Panc1 (cell line): ENCODE measurements at regions not wholly inside any gene's neighbourhood (a gene's known extent, or its start where the extent isn't known, plus 50 kb on each side); places are given as distances from the start of the nearest gene placed in this dataset.

Experiments
- ATAC-seq: fragments of 200-7000 bp; cut with Tn5 transposase; 2 replicates; pipeline ENCODE4 v1.9.1; 2020; ENCODE audit warnings: mild to moderate bottlenecking, moderate library complexity
- BruUV-seq: library from RNA; stranded (reverse); fragments of 400-500 nt; replicated peaks from 2 replicates; lab custom pipeline; 2021; lab: Mats Ljungman, UMichigan
- CTCF ChIA-PET: fragments of 300-600 bp; sonication (Branson Sonifier 250); formaldehyde crosslinking; loops from one replicate; lab custom pipeline; 2022; ENCODE audit warnings: antibody characterized with exemption; lab: Charles Lee
- POLR2A ChIA-PET: fragments of 300-600 bp; sonication (Branson Sonifier 250); formaldehyde crosslinking; loops from one replicate; lab custom pipeline; 2022; ENCODE audit warnings: antibody characterized with exemption; lab: Charles Lee
- DNase-seq: peaks from one replicate; pipeline ENCODE4 v3.0.0-alpha.2; 2010; ENCODE audit warnings: low read depth, low spot score
- H3K27ac ChIP-seq: 2 replicates; pipeline ENCODE4 v1.5.1; 2011; ENCODE audit warnings: mild to moderate bottlenecking, low read length, inconsistent platforms
- H3K27me3 ChIP-seq: fragments of 200-500 bp; sonication (Bioruptor generic); 2 replicates; pipeline ENCODE4 v1.6.0; 2014; ENCODE audit warnings: low read length, inconsistent platforms; ENCODE audit not compliant: control insufficient read depth, insufficient read depth
- H3K36me3 ChIP-seq: fragments of 200-500 bp; sonication (Bioruptor generic); 2 replicates; pipeline ENCODE4 v1.5.1; 2014; ENCODE audit warnings: inconsistent platforms, mild to moderate bottlenecking, low read length, moderate library complexity; ENCODE audit not compliant: control insufficient read depth, insufficient read depth
- H3K4me1 ChIP-seq: 2 replicates; pipeline ENCODE4 v1.5.1; 2011; ENCODE audit warnings: inconsistent platforms, mild to moderate bottlenecking, low read length, moderate library complexity; ENCODE audit not compliant: control insufficient read depth, insufficient read depth
- H3K4me3 ChIP-seq, 2 experiments: 2 replicates each; pipeline ENCODE4 v1.5.1; 2011 to 2012; ENCODE audit warnings: low read depth in 2 of 2, low read length in 2 of 2, mild to moderate bottlenecking in 2 of 2, inconsistent platforms in 1 of 2, moderate library complexity in 1 of 2
- H3K9me3 ChIP-seq: fragments of 200-500 bp; sonication (Bioruptor generic); 2 replicates; pipeline ENCODE4 v1.5.1; 2014; ENCODE audit warnings: low read depth, mild to moderate bottlenecking, inconsistent platforms, low read length, moderate library complexity; ENCODE audit not compliant: control insufficient read depth, insufficient read depth
- CTCF ChIP-seq: fragments of 450-650 bp; IDR thresholded peaks from 2 replicates; pipeline ENCODE4 v1.5.1; 2017; ENCODE audit warnings: mild to moderate bottlenecking
- POLR2AphosphoS5 ChIP-seq: IDR thresholded peaks from 2 replicates; pipeline ENCODE4 v1.6.1; 2012; ENCODE audit warnings: mild to moderate bottlenecking, low read depth, low read length, moderate library complexity
- REST ChIP-seq, 2 experiments: IDR thresholded peaks; 2 replicates each; pipeline ENCODE4 v1.6.1; 2011 to 2012; ENCODE audit warnings: low read depth in 2 of 2, control low read depth in 1 of 2, low read length in 1 of 2, mild to moderate bottlenecking in 1 of 2, moderate library complexity in 1 of 2; ENCODE audit not compliant: insufficient read depth in 1 of 2
- SIN3A ChIP-seq: IDR thresholded peaks from 2 replicates; pipeline ENCODE4 v1.6.1; 2012; ENCODE audit warnings: low read depth, mild to moderate bottlenecking, low read length, moderate library complexity, borderline replicate concordance; ENCODE audit not compliant: insufficient read depth
- TCF7L2 ChIP-seq: IDR thresholded peaks from 2 replicates; pipeline ENCODE4 v1.6.1; 2011; ENCODE audit warnings: mild to moderate bottlenecking, low read depth, low read length, inconsistent platforms
- in situ Hi-C: cut with HindIII; loops from 2 replicates; pipeline ENCODE4 v1.10.0; 2016; ENCODE audit warnings: low sequenced_read_pairs, low pct_unique_long_range_greater_than_20kb
- intact Hi-C: fragments of 100-400 bp; cut with micrococcal nuclease; formaldehyde crosslinking; loops from one replicate; pipeline ENCODE4 v1.10.0; 2022; ENCODE audit not compliant: unreplicated experiment

- H3K27ac ChIP-seq = no peak overlapping the region
- ChIA-PET POLR2A (no interaction called here), CTCF (interaction anchor here (0.6 kb wide), 1 partner anchor 10 kb away, joined by 3 read pairs; no protein-coding TSS in a partner anchor)
- H3K4me3 ChIP-seq = no peak overlapping the region
- intact Hi-C loops (no loop called here), in situ Hi-C loops (no loop called here)
- no peak for TF ChIP-seq POLR2AphosphoS5
- no peak for TF ChIP-seq CTCF
- no peak for TF ChIP-seq SIN3A
- no peak for TF ChIP-seq REST (IDR thresholded peaks at IDR 0.05; ENCODE audit: insufficient read depth in 1 of 2, low read depth in 2 of 2, low read length in 1 of 2)
- no peak for TF ChIP-seq TCF7L2
- no peak for DNase-seq
- peaks cover 6% of the 10 kb centered on the region; the same call in 1 of the 2 replicates for H3K4me1 ChIP-seq
- H3K9me3 ChIP-seq = no peaks in the 10 kb centered on the region
- H3K36me3 ChIP-seq = no peaks in the 10 kb centered on the region
- ATAC-seq = no peak
- no peaks in the 10 kb centered on the region for H3K27me3 ChIP-seq
- BruUV-seq = no TSS peak
Measured at GRCh38 chr16:14320406-14320805, 249.3 kb downstream of the MRTFB start.
